Urothelium cell line (cell line): ENCODE measurements at regions not wholly inside any gene's neighbourhood (a gene's known extent, or its start where the extent isn't known, plus 50 kb on each side); places are given as distances from the start of the nearest gene placed in this dataset.
"Not testable (repeated sequence)": the region's sequence is repeated elsewhere in the genome, so short reads cannot be mapped to it uniquely, and the experiment has no call there.

Source experiments
- DNase-seq: peaks from one replicate; pipeline ENCODE4 v3.0.0; 2011; ENCODE audit warnings: low spot score, mixed read lengths
- FAIRE-seq: peaks from 2 replicates; lab custom pipeline; 2011; peaks lifted over from hg19 to GRCh38; lab: Jason Lieb, UNC

GRCh38 chr5:91449083-91449482, 66.0 kb upstream of the ARRDC3 start:
- no peak for DNase-seq
- no peak for FAIRE-seq

- FAIRE-seq, DNase-seq: not testable (repeated sequence)
These were observed 65.0 kb upstream of the ARRDC3 start for GRCh38 chr5:91448079-91448478.

- not testable (repeated sequence) for DNase-seq, FAIRE-seq
These were observed 63.8 kb upstream of the ARRDC3 start for GRCh38 chr5:91446880-91447279.

- FAIRE-seq (no peak), DNase-seq (no peak)
These were observed 60.8 kb upstream of the ARRDC3 start for GRCh38 chr5:91443761-91444467.

- FAIRE-seq, result no peak
- no peak for DNase-seq
These were observed 59.9 kb upstream of the ARRDC3 start for GRCh38 chr5:91443023-91443422.

GRCh38 chr5:91441082-91441481, 58.0 kb upstream of the ARRDC3 start:
- no peak for FAIRE-seq

GRCh38 chr5:91438871-91439270, 55.8 kb upstream of the ARRDC3 start:
- DNase-seq, result no peak
- FAIRE-seq, result no peak

More at GRCh38 chr5:91441082-91441481, 58.0 kb upstream of the ARRDC3 start:
- DNase-seq, result no peak

GRCh38 chr5:91436241-91436640, 53.1 kb upstream of the ARRDC3 start:
- no peak for FAIRE-seq

GRCh38 chr5:91434348-91434747, 51.2 kb upstream of the ARRDC3 start:
- FAIRE-seq (no peak), DNase-seq (no peak)

More at GRCh38 chr5:91436241-91436640, 53.1 kb upstream of the ARRDC3 start:
- DNase-seq, result no peak

- no peak for FAIRE-seq
- no peak for DNase-seq
These were observed 50.7 kb upstream of the ARRDC3 start for GRCh38 chr5:91433861-91434260.
